NCI-H1417 (cell line): ENCODE measurements at regions not wholly inside any gene's neighbourhood (a gene's known extent, or its start where the extent isn't known, plus 50 kb on each side); places are given as distances from the start of the nearest gene placed in this dataset.

Experiments
- DNase-seq, 3 experiments: peaks; one replicate each; lab custom pipeline; 2025; lab: John Stamatoyannopoulos, UW

- DNase-seq, result peak in 1 of 3 experiments; percentile 47
These were observed 114.1 kb downstream of the SLC16A9 start for GRCh38 chr10:59595593-59595992.

GRCh38 chr10:59593768-59594167 is 115.9 kb downstream of the SLC16A9 start:
- no peak for DNase-seq

GRCh38 chr10:59589796-59590195 is 119.9 kb downstream of the SLC16A9 start:
- no peak for DNase-seq

GRCh38 chr10:59588791-59589190 is 120.9 kb downstream of the SLC16A9 start:
- DNase-seq, result no peak

- no peak for DNase-seq
These were observed 121.9 kb downstream of the SLC16A9 start for GRCh38 chr10:59587756-59588140.

GRCh38 chr10:59587083-59587755 is 122.4 kb downstream of the SLC16A9 start:
- DNase-seq, result no peak

GRCh38 chr10:59586407-59586891 is 123.2 kb downstream of the SLC16A9 start:
- no peak for DNase-seq

GRCh38 chr10:59585046-59585700 is 124.5 kb downstream of the SLC16A9 start:
- peak in 1 of 3 experiments; percentile 52 for DNase-seq

- DNase-seq, result no peak
These were observed 126.9 kb downstream of the SLC16A9 start for GRCh38 chr10:59582780-59583179.

- DNase-seq, result no peak
These were observed 127.6 kb downstream of the SLC16A9 start for GRCh38 chr10:59582058-59582457.

- DNase-seq, result peak in 1 of 3 experiments; percentile 34
These were observed 129.4 kb downstream of the SLC16A9 start for GRCh38 chr10:59580026-59580863.

- no peak for DNase-seq
These were observed 130.9 kb downstream of the SLC16A9 start for GRCh38 chr10:59578741-59579140.

- DNase-seq, result no peak
These were observed 131.7 kb downstream of the SLC16A9 start for GRCh38 chr10:59577984-59578383.

GRCh38 chr10:59575269-59575668 is 134.4 kb downstream of the SLC16A9 start:
- DNase-seq, result no peak

- no peak for DNase-seq
These were observed 146.1 kb downstream of the SLC16A9 start for GRCh38 chr10:59563531-59563930.

- no peak for DNase-seq
These were observed 147.5 kb downstream of the SLC16A9 start for GRCh38 chr10:59562126-59562525.

- no peak for DNase-seq
These were observed 148.1 kb downstream of the SLC16A9 start for GRCh38 chr10:59561477-59562121.

- DNase-seq, result no peak
These were observed 148.7 kb downstream of the SLC16A9 start for GRCh38 chr10:59560990-59561389.

GRCh38 chr10:59560161-59560560 is 149.5 kb downstream of the SLC16A9 start:
- DNase-seq, result no peak

- no peak for DNase-seq
These were observed 151.6 kb downstream of the SLC16A9 start for GRCh38 chr10:59558066-59558465.

- DNase-seq, result no peak
These were observed 152.0 kb downstream of the SLC16A9 start for GRCh38 chr10:59557642-59558041.

GRCh38 chr10:59557052-59557451 is 152.6 kb downstream of the SLC16A9 start:
- DNase-seq, result peak in 2 of 3 experiments; percentile 24 to 78
